ENCODE measurements at regions not wholly inside any gene's neighbourhood (a gene's known extent, or its start where the extent isn't known, plus 50 kb on each side); places are given as distances from the start of the nearest gene placed in this dataset.

DNA sequence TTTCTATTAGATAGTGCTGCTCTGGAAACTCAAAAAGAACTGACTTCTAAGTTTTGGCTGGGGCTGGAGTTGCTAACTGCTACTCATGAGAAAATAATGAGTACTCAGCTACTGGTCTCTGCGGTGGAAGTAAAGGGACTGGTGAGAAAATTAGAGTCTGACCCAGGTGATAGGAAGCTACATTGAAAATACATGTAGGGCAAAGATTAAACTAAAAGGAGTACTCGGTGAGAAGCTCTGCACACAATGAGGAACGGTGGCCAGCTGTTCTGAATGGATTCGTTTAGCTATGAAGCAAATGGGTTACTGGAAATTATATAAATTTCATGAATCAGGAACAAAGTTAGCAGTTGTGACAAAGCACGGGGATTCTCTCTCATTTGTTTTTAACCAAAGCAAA lies 512.9 kb upstream of the SGO1 start:
- H4K20me1 ChIP-seq (ENCODE audit: insufficient read depth, low read length), result no peaks in the 10 kb centered on the region
- H3K27ac ChIP-seq (ENCODE audit: insufficient read depth, low read length), result no peak overlapping the region
- no peak overlapping the region for H3K9ac ChIP-seq (ENCODE audit: low read depth, low read length)
- H3K4me1 ChIP-seq (ENCODE audit: control insufficient read depth, insufficient read depth, low read length), result no peaks in the 10 kb centered on the region
- H4K91ac ChIP-seq (ENCODE audit: insufficient read depth, low read depth, low read length), result no peak overlapping the region
- dilution Hi-C loops (cut with HindIII; ENCODE audit: low sequenced_read_pairs, unreplicated experiment) (no loop called here), in situ Hi-C loops (cut with MboI; ENCODE audit: low sequenced_read_pairs) (no loop called here), intact Hi-C loops (cut with micrococcal nuclease) (no loop called here)
- H3K79me1 ChIP-seq (ENCODE audit: low read depth in 1 of 2, low read length in 2 of 2), result no peaks in the 10 kb centered on the region
- no peaks in the 10 kb centered on the region for H3K27me3 ChIP-seq (ENCODE audit: control insufficient read depth, insufficient read depth, low read length)
- ATAC-seq (ENCODE audit: low read depth) (no peak), DNase-seq (no peak)
- no peak overlapping the region for H3K4me3 ChIP-seq (ENCODE audit: insufficient read depth, low read depth, low read length)
- TF ChIP-seq NFE2L2 (IDR thresholded peaks at IDR 0.05; ENCODE audit: low read depth, low read length) (no peak), SMC3 (IDR thresholded peaks at IDR 0.05; ENCODE audit: low read depth, low read length) (no peak), RAD21 (IDR thresholded peaks at IDR 0.05; ENCODE audit: low read length) (no peak), FOS (IDR thresholded peaks at IDR 0.05; ENCODE audit: low read depth, low read length) (no peak)
- TF ChIP-seq, protein P1, sequence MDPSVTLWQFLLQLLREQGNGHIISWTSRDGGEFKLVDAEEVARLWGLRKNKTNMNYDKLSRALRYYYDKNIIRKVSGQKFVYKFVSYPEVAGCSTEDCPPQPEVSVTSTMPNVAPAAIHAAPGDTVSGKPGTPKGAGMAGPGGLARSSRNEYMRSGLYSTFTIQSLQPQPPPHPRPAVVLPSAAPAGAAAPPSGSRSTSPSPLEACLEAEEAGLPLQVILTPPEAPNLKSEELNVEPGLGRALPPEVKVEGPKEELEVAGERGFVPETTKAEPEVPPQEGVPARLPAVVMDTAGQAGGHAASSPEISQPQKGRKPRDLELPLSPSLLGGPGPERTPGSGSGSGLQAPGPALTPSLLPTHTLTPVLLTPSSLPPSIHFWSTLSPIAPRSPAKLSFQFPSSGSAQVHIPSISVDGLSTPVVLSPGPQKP (IDR thresholded peaks at IDR 0.05; ENCODE audit: borderline replicate concordance, low read depth, low read length), result no peak
- TF ChIP-seq, protein P2, sequence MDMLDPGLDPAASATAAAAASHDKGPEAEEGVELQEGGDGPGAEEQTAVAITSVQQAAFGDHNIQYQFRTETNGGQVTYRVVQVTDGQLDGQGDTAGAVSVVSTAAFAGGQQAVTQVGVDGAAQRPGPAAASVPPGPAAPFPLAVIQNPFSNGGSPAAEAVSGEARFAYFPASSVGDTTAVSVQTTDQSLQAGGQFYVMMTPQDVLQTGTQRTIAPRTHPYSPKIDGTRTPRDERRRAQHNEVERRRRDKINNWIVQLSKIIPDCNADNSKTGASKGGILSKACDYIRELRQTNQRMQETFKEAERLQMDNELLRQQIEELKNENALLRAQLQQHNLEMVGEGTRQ (IDR thresholded peaks at IDR 0.05; ENCODE audit: low read depth, low read length), result no peak
- H2BK120ac ChIP-seq (ENCODE audit: low read depth, low read length), result no peak overlapping the region
- H3K9me1 ChIP-seq (ENCODE audit: insufficient read depth, low read length), result no peaks in the 10 kb centered on the region
- H3K14ac ChIP-seq (replicated peaks; ENCODE audit: low read depth, low read length), result no peak overlapping the region
- no peak overlapping the region for H3K56ac ChIP-seq (ENCODE audit: extremely low read depth, insufficient read depth, low read length)
- H2BK5ac ChIP-seq (ENCODE audit: low read depth, low read length, poor library complexity, severe bottlenecking), result no peak overlapping the region
- H3K9me3 ChIP-seq (ENCODE audit: control insufficient read depth, insufficient read depth, low read length), result no peaks in the 10 kb centered on the region
- CTCF ChIA-PET, result no interaction called here
- H3K4me2 ChIP-seq (ENCODE audit: low read depth, low read length), result no peak overlapping the region
- H4K8ac ChIP-seq (ENCODE audit: low read depth in 2 of 2, low read length in 2 of 2), result no peak overlapping the region
- H3K18ac ChIP-seq (ENCODE audit: low read depth, low read length), result no peak overlapping the region
- H3K4ac ChIP-seq (ENCODE audit: low read depth, low read length), result no peak overlapping the region
- no peak overlapping the region for H2AK9ac ChIP-seq (replicated peaks; ENCODE audit: low read depth, low read length, poor library complexity)
- no peak overlapping the region for H3K23ac ChIP-seq (ENCODE audit: low read depth, low read length)
- H3K36me3 ChIP-seq (ENCODE audit: control insufficient read depth, insufficient read depth, low read length), result no peaks in the 10 kb centered on the region
- no peak overlapping the region for H2BK15ac ChIP-seq (ENCODE audit: low read depth, low read length)
- no peak overlapping the region for H2BK20ac ChIP-seq (ENCODE audit: low read depth, low read length)
- no peak overlapping the region for H2AFZ ChIP-seq (replicated peaks; ENCODE audit: low read length, poor library complexity)
- no peak overlapping the region for H2AK5ac ChIP-seq (ENCODE audit: low read depth, low read length)
- POLR2A ChIA-PET (ENCODE audit: unreplicated experiment), result no interaction called here
- H4K5ac ChIP-seq (ENCODE audit: low read depth, low read length), result no peak overlapping the region
- no TSS peak for BruUV-seq (replicated peaks)
- WGBS, 2 experiments (ENCODE audit: extremely low coverage in 2 of 2, insufficient read length in 1 of 2), result 80% methylated on average over 1 of the region's 5 CpGs; no CpG with 5 or more reads in 1 of the 2 experiments
